Osteocyte (in vitro differentiated cells): ENCODE measurements at regions not wholly inside any gene's neighbourhood (a gene's known extent, or its start where the extent isn't known, plus 50 kb on each side); places are given as distances from the start of the nearest gene placed in this dataset.
"Not testable (repeated sequence)": the region's sequence is repeated elsewhere in the genome, so short reads cannot be mapped to it uniquely, and the experiment has no call there.

Experiments
- DNase-seq: peaks from one replicate; pipeline ENCODE4 v3.0.0; 2021; ENCODE audit warnings: mixed read lengths; ENCODE audit not compliant: unreplicated experiment; ENCODE audit errors: extremely low spot score
- H3K27ac Mint-ChIP-seq: one replicate; pipeline ENCODE4 v1.8.0; 2021; ENCODE audit warnings: mild to moderate bottlenecking, mixed read lengths; ENCODE audit not compliant: unreplicated experiment
- H3K27me3 Mint-ChIP-seq: one replicate; pipeline ENCODE4 v1.8.0; 2021; ENCODE audit warnings: mixed read lengths; ENCODE audit not compliant: unreplicated experiment
- H3K36me3 Mint-ChIP-seq: one replicate; pipeline ENCODE4 v1.8.0; 2021; ENCODE audit warnings: mixed read lengths; ENCODE audit not compliant: unreplicated experiment
- H3K4me1 Mint-ChIP-seq: one replicate; pipeline ENCODE4 v1.8.0; 2021; ENCODE audit warnings: mixed read lengths; ENCODE audit not compliant: unreplicated experiment
- H3K4me3 Mint-ChIP-seq: one replicate; pipeline ENCODE4 v1.8.0; 2021; ENCODE audit warnings: mild to moderate bottlenecking, moderate library complexity, mixed read lengths; ENCODE audit not compliant: unreplicated experiment
- H3K9me3 Mint-ChIP-seq: one replicate; pipeline ENCODE4 v1.8.0; 2021; ENCODE audit warnings: mixed read lengths; ENCODE audit not compliant: unreplicated experiment
- CTCF ChIP-seq: fragments of 200-600 bp; sonication (generic); IDR thresholded peaks from 2 replicates; pipeline ENCODE4 v1.5.0; 2021; ENCODE audit warnings: antibody characterized with exemption, mild to moderate bottlenecking, moderate library complexity

DNA sequence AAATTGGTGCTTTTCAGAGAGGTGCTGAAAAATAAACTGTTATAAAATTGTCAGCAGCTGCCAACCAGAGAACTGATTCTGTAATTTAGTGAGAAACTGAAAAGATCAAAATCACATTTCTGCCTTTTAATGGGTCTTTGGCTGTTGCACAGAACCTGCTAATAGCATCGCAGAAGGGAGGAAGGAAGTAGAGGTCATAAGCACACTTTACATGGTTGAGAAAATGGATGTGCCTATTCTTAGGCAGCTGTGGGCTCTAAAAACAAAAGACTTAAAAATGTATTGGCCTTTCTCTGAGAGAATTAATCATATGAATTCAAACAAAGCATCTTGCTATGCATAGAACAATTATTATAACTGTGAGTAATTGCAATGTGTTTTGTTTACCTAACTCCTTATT is 1186.9 kb downstream of the DSC3 start:
- Mint-ChIP-seq H3K9me3 (no peaks in the 10 kb centered on the region), H3K4me3 (no peak overlapping the region), H3K4me1 (no peaks in the 10 kb centered on the region), H3K27ac (no peak overlapping the region), H3K27me3 (peaks cover 22% of the 10 kb centered on the region), H3K36me3 (no peaks in the 10 kb centered on the region)
- TF ChIP-seq CTCF = no peak
- no peak for DNase-seq

GRCh38 chr18:29853126-29853525 is 1189.4 kb downstream of the DSC3 start:
- H3K4me1 Mint-ChIP-seq = no peaks in the 10 kb centered on the region
- no peak for TF ChIP-seq CTCF
- no peak overlapping the region for H3K4me3 Mint-ChIP-seq
- no peaks in the 10 kb centered on the region for H3K36me3 Mint-ChIP-seq
- no peaks in the 10 kb centered on the region for H3K9me3 Mint-ChIP-seq
- peaks cover 14% of the 10 kb centered on the region for H3K27me3 Mint-ChIP-seq
- no peak for DNase-seq
- no peak overlapping the region for H3K27ac Mint-ChIP-seq

DNA sequence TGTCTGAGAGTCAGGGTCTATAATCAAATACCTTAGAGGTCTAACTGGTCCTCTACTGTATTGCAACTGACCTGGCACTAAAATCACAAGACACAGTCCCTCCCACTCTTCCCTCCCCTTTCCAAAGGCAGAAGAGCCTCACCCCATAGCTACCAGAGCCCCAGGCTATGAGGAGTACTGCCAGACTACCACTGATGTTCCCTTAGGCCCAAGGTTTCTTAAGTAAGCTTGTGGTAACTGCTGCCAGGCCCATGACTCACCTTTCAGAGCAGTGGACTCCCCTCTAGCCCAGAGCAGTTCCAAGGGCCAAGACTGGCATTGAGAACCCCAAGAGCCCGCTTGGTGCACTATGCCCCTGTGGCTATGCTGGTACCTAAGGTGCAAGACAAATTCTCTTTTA is 1193.4 kb downstream of the DSC3 start:
- H3K27me3 Mint-ChIP-seq = peaks cover 23% of the 10 kb centered on the region
- H3K4me1 Mint-ChIP-seq = no peaks in the 10 kb centered on the region
- H3K27ac Mint-ChIP-seq = no peak overlapping the region
- no peak for DNase-seq
- no peaks in the 10 kb centered on the region for H3K36me3 Mint-ChIP-seq
- H3K9me3 Mint-ChIP-seq = peaks cover 4% of the 10 kb centered on the region
- no peak for TF ChIP-seq CTCF
- no peak overlapping the region for H3K4me3 Mint-ChIP-seq

DNA sequence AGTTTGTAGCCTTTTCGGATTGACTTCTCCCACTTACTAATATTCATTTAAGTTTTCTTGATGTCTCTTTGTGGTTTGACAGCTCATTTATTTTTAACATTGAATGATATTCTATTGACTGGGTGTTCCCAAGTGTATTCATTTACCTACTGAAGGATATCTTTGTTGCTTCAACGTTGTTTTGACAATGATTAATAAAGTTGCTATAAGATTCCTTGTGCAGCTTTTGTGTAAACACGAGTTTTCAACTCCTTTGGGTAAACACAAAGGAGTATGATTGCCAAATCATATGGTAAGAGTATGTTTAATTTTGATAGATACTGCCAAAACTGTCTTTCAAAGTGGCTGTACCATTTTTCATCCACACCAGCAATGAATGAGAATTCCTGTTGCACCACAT is 1200.9 kb downstream of the DSC3 start:
- Mint-ChIP-seq H3K27me3 (peaks cover 16% of the 10 kb centered on the region), H3K4me3 (no peak overlapping the region), H3K36me3 (no peaks in the 10 kb centered on the region), H3K27ac (no peak overlapping the region), H3K9me3 (peaks cover 4% of the 10 kb centered on the region), H3K4me1 (no peaks in the 10 kb centered on the region)
- TF ChIP-seq CTCF = no peak
- DNase-seq = no peak

- Mint-ChIP-seq H3K4me3 (no peak overlapping the region), H3K9me3 (no peaks in the 10 kb centered on the region), H3K27me3 (peaks cover 16% of the 10 kb centered on the region), H3K36me3 (no peaks in the 10 kb centered on the region), H3K4me1 (no peaks in the 10 kb centered on the region), H3K27ac (no peak overlapping the region)
- DNase-seq = no peak
- TF ChIP-seq CTCF = no peak
Measured at GRCh38 chr18:29840089-29840488, 1202.5 kb downstream of the DSC3 start.

GRCh38 chr18:29838961-29839360 is 1203.6 kb downstream of the DSC3 start:
- not testable (repeated sequence) for H3K9me3 Mint-ChIP-seq, H3K36me3 Mint-ChIP-seq, H3K27ac Mint-ChIP-seq, DNase-seq, H3K4me3 Mint-ChIP-seq, H3K4me1 Mint-ChIP-seq
- H3K27me3 Mint-ChIP-seq = peaks cover 19% of the 10 kb centered on the region
